NCI-H748 treated with DMSO at 0.1 percent for 48 hours (cell line): ENCODE measurements at regions not wholly inside any gene's neighbourhood (a gene's known extent, or its start where the extent isn't known, plus 50 kb on each side); places are given as distances from the start of the nearest gene placed in this dataset.

Experiments used
- DNase-seq: peaks from one replicate; lab custom pipeline; 2025; lab: John Stamatoyannopoulos, UW

GRCh38 chr7:155138204-155138603 is 68.1 kb downstream of the HTR5A start:
- no peak for DNase-seq

- DNase-seq = no peak
These were observed 71.4 kb downstream of the HTR5A start for GRCh38 chr7:155141562-155141961.

- DNase-seq = no peak
These were observed 73.3 kb downstream of the HTR5A start for GRCh38 chr7:155143381-155143780.

- no peak for DNase-seq
These were observed 74.2 kb downstream of the HTR5A start for GRCh38 chr7:155144371-155144770.

- no peak for DNase-seq
These were observed 75.5 kb downstream of the HTR5A start for GRCh38 chr7:155145477-155146255.

- no peak for DNase-seq
These were observed 77.0 kb downstream of the HTR5A start for GRCh38 chr7:155147172-155147571.

GRCh38 chr7:155147624-155148023 is 77.5 kb downstream of the HTR5A start:
- DNase-seq = no peak

GRCh38 chr7:155153676-155154075 is 83.6 kb downstream of the HTR5A start:
- no peak for DNase-seq

GRCh38 chr7:155154586-155154985 is 84.5 kb downstream of the HTR5A start:
- DNase-seq = no peak

GRCh38 chr7:155161690-155162089 is 91.6 kb downstream of the HTR5A start:
- DNase-seq = no peak

GRCh38 chr7:155162422-155162821 is 92.3 kb downstream of the HTR5A start:
- no peak for DNase-seq

- no peak for DNase-seq
These were observed 93.6 kb downstream of the HTR5A start for GRCh38 chr7:155163696-155164095.

GRCh38 chr7:155164316-155164715 is 94.2 kb downstream of the HTR5A start:
- DNase-seq = no peak

GRCh38 chr7:155166108-155166507 is 96.0 kb downstream of the HTR5A start:
- no peak for DNase-seq

GRCh38 chr7:155166673-155167370 is 96.7 kb downstream of the HTR5A start:
- DNase-seq = no peak

GRCh38 chr7:155167706-155168365 is 97.7 kb downstream of the HTR5A start:
- no peak for DNase-seq

- DNase-seq = no peak
These were observed 98.7 kb downstream of the HTR5A start for GRCh38 chr7:155168597-155169480.

- DNase-seq = no peak
These were observed 99.5 kb downstream of the HTR5A start for GRCh38 chr7:155169498-155170065.

GRCh38 chr7:155170331-155170730 is 100.2 kb downstream of the HTR5A start:
- DNase-seq = no peak

GRCh38 chr7:155172141-155172540 is 102.0 kb downstream of the HTR5A start:
- no peak for DNase-seq

- no peak for DNase-seq
These were observed 103.8 kb downstream of the HTR5A start for GRCh38 chr7:155173905-155174304.

- DNase-seq = no peak
These were observed 108.0 kb downstream of the HTR5A start for GRCh38 chr7:155178096-155178495.
